CD4-positive, alpha-beta T cell (primary cell): ENCODE measurements at regions not wholly inside any gene's neighbourhood (a gene's known extent, or its start where the extent isn't known, plus 50 kb on each side); places are given as distances from the start of the nearest gene placed in this dataset.

Source experiments
- ATAC-seq: fragments of 200-7000 bp; cut with Tn5 transposase; one replicate; pipeline ENCODE4 v1.10.0; 2022; ENCODE audit warnings: mild to moderate bottlenecking; ENCODE audit not compliant: poor library complexity
- CTCF ChIA-PET: fragments of 350-600 bp; sonication (Branson Sonifier 250); formaldehyde crosslinking; loops from one replicate; lab custom pipeline; 2021; ENCODE audit warnings: antibody characterized with exemption, inconsistent platforms; lab: Charles Lee
- POLR2A ChIA-PET: fragments of 350-600 bp; sonication (Branson Sonifier 250); formaldehyde crosslinking; loops from one replicate; lab custom pipeline; 2021; ENCODE audit warnings: antibody characterized with exemption, inconsistent platforms; lab: Charles Lee
- DNase-seq, 14 experiments: peaks; one replicate each; pipeline ENCODE4 v3.0.0-alpha.2; 2013 to 2020; ENCODE audit warnings: mixed read lengths in 2 of 14
- H3K27ac ChIP-seq, 2 donors: one replicate each; pipeline versions ENCODE4 v1.5.1 to v1.7.0; 2013; ENCODE audit warnings: low read length in 2 of 2, low read depth in 1 of 2, mild to moderate bottlenecking in 1 of 2
- H3K27me3 ChIP-seq, 2 experiments: 1 replicate in 1 of 2; 2 replicates in 1 of 2; pipeline versions ENCODE4 v1.6.1 to v1.7.0; 2013; ENCODE audit warnings: low read length in 2 of 2, control low read depth in 1 of 2, mild to moderate bottlenecking in 1 of 2, moderate library complexity in 1 of 2; ENCODE audit not compliant: insufficient read depth in 2 of 2, control insufficient read depth in 1 of 2
- H3K36me3 ChIP-seq: one replicate; pipeline ENCODE4 v1.6.1; 2013; ENCODE audit warnings: low read length, control low read depth; ENCODE audit not compliant: insufficient read depth
- H3K4me1 ChIP-seq: one replicate; pipeline ENCODE4 v1.6.1; 2013; ENCODE audit warnings: low read length, control low read depth; ENCODE audit not compliant: insufficient read depth
- H3K4me3 ChIP-seq: one replicate; pipeline ENCODE4 v1.5.1; 2013; ENCODE audit warnings: mild to moderate bottlenecking, low read length, moderate library complexity
- H3K9me3 ChIP-seq, 2 experiments: 1 replicate in 1 of 2; 2 replicates in 1 of 2; pipeline versions ENCODE4 v1.6.1 to v1.7.0; 2013; ENCODE audit warnings: low read length in 2 of 2, mild to moderate bottlenecking in 2 of 2, control low read depth in 1 of 2, moderate library complexity in 1 of 2; ENCODE audit not compliant: control insufficient read depth in 1 of 2, insufficient read depth in 1 of 2
- H3K27ac Mint-ChIP-seq: one replicate; pipeline ENCODE4 v1.8.0; 2020; ENCODE audit warnings: mixed read lengths
- H3K27me3 Mint-ChIP-seq: one replicate; pipeline ENCODE4 v1.8.0; 2021; ENCODE audit warnings: mixed read lengths
- H3K36me3 Mint-ChIP-seq: one replicate; pipeline ENCODE4 v1.8.0; 2021; ENCODE audit warnings: low read depth, mixed read lengths
- H3K4me1 Mint-ChIP-seq: one replicate; pipeline ENCODE4 v1.8.0; 2021; ENCODE audit warnings: low read depth, mixed read lengths
- H3K4me3 Mint-ChIP-seq: one replicate; pipeline ENCODE4 v1.8.0; 2020; ENCODE audit warnings: mild to moderate bottlenecking, mixed read lengths
- H3K9me3 Mint-ChIP-seq: one replicate; pipeline ENCODE4 v1.8.0; 2020; ENCODE audit warnings: mixed read lengths
- CTCF ChIP-seq: fragments of 200-600 bp; IDR thresholded peaks from one replicate; pipeline ENCODE4 v1.8.0; 2022; ENCODE audit warnings: antibody characterized with exemption, mild to moderate bottlenecking
- intact Hi-C, 2 experiments: fragments of 100-400 bp; cut with DNase I in 1 of 2; cut with micrococcal nuclease in 1 of 2; formaldehyde crosslinking; loops; one replicate each; pipeline versions ENCODE4 v1.15.1 to v1.9.0; 2023 to 2025; cut with DNase I, micrococcal nuclease

GRCh38 chr13:67859904-67860303 lies 629.8 kb upstream of the PCDH9 start:
- TF ChIP-seq CTCF, result no peak
- CTCF ChIA-PET, result no interaction called here
- Histone ChIP-seq H3K4me3 (no peak overlapping the region), H3K9me3 (peaks cover 7 to 20% of the 10 kb centered on the region in 2 experiments), H3K27me3 (no peaks in the 10 kb centered on the region), H3K36me3 (no peaks in the 10 kb centered on the region), H3K4me1 (no peaks in the 10 kb centered on the region), H3K27ac (no peak overlapping the region)
- intact Hi-C loops, result no loop called here
- Mint-ChIP-seq H3K4me1 (no peaks in the 10 kb centered on the region), H3K27ac (no peak overlapping the region), H3K27me3 (no peaks in the 10 kb centered on the region), H3K36me3 (no peaks in the 10 kb centered on the region), H3K9me3 (peaks cover 10% of the 10 kb centered on the region), H3K4me3 (no peak overlapping the region)
- DNase-seq (no peak), ATAC-seq (no peak)
- POLR2A ChIA-PET, result no interaction called here

GRCh38 chr13:67857581-67858310 lies 627.6 kb upstream of the PCDH9 start:
- ChIA-PET POLR2A (no interaction called here), CTCF (no interaction called here)
- Histone ChIP-seq H3K27ac (no peak overlapping the region), H3K9me3 (peaks cover 8 to 17% of the 10 kb centered on the region in 2 experiments), H3K4me1 (no peaks in the 10 kb centered on the region), H3K27me3 (no peaks in the 10 kb centered on the region), H3K36me3 (no peaks in the 10 kb centered on the region), H3K4me3 (no peak overlapping the region)
- Mint-ChIP-seq H3K36me3 (no peaks in the 10 kb centered on the region), H3K9me3 (peaks cover 12% of the 10 kb centered on the region), H3K4me1 (no peaks in the 10 kb centered on the region), H3K27me3 (no peaks in the 10 kb centered on the region), H3K4me3 (no peak overlapping the region), H3K27ac (no peak overlapping the region)
- no peak for DNase-seq
- ATAC-seq, result no peak
- TF ChIP-seq CTCF, result no peak
- intact Hi-C loops, result no loop called here

GRCh38 chr13:67856955-67857354 lies 626.8 kb upstream of the PCDH9 start:
- no peaks in the 10 kb centered on the region for H3K27me3 Mint-ChIP-seq

More at GRCh38 chr13:67856955-67857354, 626.8 kb upstream of the PCDH9 start:
- H3K27ac ChIP-seq, result no peak overlapping the region
- H3K4me1 ChIP-seq, result no peaks in the 10 kb centered on the region
- CTCF ChIA-PET, result no interaction called here
- no peaks in the 10 kb centered on the region for H3K4me1 Mint-ChIP-seq
- ATAC-seq (no peak), DNase-seq (no peak)
- no peaks in the 10 kb centered on the region for H3K27me3 ChIP-seq
- no peak for TF ChIP-seq CTCF
- POLR2A ChIA-PET, result no interaction called here
- H3K9me3 ChIP-seq, result peaks cover 8 to 18% of the 10 kb centered on the region in 2 experiments
- no peaks in the 10 kb centered on the region for H3K36me3 ChIP-seq
- intact Hi-C loops, result no loop called here
- H3K36me3 Mint-ChIP-seq, result no peaks in the 10 kb centered on the region
- H3K4me3 Mint-ChIP-seq, result no peak overlapping the region
- no peak overlapping the region for H3K27ac Mint-ChIP-seq
- H3K9me3 Mint-ChIP-seq, result peaks cover 13% of the 10 kb centered on the region
- H3K4me3 ChIP-seq, result no peak overlapping the region
